NCI-H1436 (cell line): ENCODE measurements at regions not wholly inside any gene's neighbourhood (a gene's known extent, or its start where the extent isn't known, plus 50 kb on each side); places are given as distances from the start of the nearest gene placed in this dataset.

Source experiments
- DNase-seq: peaks from one replicate; lab custom pipeline; 2025; lab: John Stamatoyannopoulos, UW

DNA sequence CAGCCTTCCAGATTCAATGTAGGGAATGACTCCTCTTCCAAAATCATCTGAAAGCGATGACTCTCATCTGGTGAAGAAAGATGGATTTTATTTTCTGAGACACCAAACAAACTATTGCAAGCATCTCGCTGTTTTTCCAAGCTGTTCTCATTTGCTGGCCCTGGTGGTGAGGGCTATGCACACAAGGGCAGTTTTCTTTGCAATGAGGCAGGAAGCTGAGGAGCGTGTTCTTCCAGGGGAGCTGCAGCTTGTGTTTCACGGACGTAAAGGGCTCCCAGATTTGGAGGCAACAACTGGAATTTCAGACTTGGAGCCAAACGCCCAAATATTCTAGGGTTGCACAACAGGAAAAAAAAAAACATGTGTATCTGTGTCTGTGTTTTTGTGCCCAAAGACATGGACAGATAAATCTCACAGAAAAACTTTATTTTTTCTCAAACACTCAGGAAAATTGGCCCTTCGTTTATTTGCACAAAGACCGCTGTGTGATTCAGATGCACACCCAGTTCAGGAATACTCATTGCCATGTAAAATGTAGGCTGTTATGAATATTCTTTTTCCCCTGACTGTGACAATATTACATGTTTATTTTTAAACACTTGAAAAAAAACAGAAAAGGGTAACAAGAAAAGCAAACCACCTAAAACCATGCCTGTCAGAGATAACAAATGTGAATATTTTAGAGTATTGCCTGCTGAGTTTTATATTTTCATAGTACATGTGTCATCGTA, 151.3 kb downstream of the GAS1 start:
- DNase-seq, result no peak

DNA sequence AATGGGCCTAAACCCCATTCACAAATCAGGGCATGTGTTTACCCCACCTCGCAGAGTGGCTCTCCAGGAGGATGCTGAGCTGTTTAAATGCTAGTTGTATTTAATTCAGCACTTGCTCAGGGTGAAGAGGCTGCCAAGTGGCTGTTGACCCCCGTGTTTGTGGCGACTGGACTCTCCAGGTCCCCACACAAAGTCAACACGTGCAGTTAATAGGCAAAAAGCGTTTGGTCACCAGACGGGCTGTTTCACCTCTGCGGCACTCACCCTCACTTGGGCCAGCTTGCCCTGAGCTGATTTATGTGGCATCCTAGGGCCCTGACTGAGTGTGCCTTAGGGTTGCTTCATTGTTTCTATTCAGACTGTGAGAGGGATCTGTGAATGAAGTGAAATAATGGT, 152.3 kb downstream of the GAS1 start:
- no peak for DNase-seq

DNA sequence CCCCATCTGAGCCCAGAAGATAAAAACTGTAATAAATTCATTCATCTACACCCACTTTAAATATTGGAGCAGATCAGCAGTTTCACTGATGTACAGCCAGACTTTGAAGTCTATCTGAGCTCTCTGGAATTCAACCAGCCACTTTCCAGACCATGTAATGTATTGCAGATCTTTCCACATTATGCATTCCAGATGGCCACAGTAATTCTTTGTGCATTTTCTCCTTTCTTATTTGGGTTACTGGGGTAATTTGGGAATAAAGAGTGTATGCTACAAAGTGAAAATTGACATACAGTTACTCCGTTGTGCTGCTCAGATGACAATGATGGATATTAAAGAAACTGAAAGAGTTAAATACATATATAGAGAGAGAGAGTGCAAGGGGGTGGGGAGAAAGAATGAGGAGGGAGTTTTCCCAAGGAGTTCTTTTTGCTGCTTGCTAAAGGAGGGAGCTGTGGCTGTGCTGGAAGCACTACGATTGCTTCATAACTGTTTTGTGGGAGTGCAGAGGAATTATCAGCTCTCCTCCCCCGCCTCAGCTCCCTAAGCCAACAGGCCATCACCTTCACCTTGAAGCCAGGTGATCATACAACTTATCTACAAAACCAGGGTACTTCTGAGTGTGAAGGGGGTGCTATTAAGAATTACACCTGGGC, 152.8 kb downstream of the GAS1 start:
- DNase-seq, result no peak

DNA sequence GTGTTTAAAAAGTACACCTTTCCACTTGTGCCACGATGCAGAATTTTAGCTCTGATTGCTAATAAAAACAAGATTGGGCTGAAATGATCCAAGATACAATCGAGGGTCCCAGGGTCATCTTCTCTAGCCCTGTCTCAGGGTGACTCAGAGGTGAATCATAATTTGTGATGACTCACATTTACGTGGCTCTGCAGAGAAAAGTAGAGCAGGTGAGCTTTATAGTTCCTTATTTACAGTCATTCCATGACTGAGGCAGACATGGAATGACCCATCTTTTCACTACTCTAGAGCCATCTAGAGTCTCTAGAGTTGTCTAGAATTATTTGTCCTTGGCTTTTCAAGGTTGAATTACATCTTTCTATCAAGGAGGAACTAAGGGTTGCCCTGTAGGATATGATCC, 155.2 kb downstream of the GAS1 start:
- no peak for DNase-seq

DNA sequence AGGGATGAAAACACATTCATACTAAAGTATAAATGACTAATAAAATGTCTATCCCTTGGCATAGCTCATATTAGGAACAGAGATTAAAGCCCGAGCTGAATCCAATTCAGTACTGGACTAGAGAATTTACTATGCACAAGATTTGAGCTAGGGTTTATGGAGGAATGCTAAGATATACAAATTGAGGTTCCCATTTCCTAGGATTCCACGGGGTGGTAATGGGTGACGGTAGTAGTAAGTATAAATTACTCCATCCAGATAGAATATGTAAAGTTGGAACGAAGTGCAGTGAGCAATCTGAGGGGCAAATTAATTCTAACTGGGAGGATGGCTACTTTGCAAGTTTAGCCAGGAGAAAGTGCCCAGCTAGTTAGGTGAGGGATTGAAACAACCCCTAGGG, 156.5 kb downstream of the GAS1 start:
- DNase-seq, result no peak

DNA sequence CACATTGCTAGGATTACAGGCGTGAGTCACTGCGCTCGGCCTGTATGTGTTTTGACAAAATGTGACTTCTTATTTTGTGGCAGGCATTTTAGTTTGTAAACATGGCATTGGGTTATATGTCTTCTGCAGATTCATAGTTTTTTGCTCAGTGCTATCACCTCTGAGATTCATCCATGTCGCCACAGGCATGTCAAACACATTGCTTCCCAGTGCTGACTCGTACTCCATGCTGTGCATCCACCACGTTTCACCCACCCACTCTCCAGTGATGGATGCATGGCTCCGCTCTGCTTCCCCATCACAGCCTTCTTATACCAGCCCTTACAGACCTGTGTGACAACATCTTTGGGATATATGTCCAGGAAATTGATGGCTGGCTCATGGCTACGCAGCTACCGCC, 158.8 kb downstream of the GAS1 start:
- DNase-seq, result no peak

DNA sequence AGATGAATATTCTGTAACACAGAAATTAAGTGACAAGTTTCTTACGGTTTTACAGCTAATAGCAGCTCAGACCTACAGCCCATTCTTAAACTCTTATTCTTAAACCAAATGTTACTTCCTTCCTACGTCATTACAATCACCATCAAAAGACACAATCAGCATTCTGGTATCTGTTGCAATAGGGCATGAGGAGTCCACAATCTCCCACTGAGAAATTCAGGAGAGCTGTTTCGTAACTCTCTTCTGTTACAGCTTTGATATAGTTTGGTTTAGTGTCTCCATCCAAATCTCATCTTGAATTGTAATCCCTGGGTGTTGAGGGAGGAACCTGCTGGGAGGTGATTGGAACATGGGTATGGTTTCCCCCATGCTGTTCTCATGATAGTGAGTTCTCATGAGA, 163.4 kb downstream of the GAS1 start:
- no peak for DNase-seq

DNA sequence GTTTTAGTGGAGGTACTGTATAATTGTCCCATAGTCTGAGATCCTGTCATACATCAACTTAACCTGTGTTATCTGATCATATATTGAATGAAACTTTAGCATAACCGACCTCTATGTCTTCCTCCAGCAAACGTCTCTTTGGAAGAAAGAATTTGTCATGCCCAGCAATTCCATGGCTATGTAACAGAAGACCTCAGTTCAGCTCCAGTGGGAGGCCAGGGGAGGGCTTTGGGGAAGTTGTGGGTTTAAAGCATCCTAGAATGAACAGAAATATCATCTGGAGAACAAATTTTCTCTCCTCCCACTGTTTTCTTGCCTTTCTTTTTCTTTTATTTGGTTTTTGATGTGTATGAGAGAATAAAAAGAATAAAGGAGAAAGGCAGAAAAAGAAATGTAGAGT, 164.5 kb downstream of the GAS1 start:
- no peak for DNase-seq

DNA sequence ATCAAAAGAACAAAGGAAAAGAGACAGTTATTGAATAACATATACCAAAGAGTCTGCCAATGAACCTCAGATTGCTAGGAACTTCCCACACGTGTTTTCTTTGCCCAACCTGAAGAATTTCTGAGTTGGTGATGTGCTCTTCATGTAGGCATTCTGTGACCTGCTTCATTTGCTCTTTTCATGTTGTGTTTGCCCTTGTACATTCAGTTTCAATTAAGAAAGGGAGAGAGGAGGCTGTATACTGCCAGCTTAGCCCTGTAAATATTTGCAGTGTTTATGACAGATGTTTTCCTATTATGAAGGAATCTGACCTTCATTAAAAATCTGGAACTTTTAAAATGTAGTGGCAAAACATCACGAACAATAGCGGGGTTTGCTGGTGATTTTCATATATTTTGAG, 168.5 kb downstream of the GAS1 start:
- no peak for DNase-seq

DNA sequence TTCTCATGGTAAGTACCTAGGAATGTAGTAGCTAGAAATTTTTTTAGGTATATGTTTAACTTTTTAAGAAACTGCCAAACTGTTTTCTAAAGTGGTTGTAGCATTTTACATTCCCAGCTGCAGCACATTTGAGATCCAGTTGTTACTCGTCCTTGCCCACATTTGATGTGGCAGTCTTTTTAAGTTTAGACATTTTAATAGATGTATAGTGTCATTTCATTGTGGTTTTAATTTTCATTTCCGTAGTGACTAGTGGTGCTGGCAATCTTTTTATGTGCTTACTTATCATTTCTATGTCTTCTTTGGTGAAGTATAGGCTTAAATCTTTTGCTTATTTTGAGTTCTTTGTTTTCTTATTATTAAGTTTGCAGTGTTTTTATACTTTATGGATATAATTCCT, 171.6 kb downstream of the GAS1 start:
- DNase-seq, result no peak

DNA sequence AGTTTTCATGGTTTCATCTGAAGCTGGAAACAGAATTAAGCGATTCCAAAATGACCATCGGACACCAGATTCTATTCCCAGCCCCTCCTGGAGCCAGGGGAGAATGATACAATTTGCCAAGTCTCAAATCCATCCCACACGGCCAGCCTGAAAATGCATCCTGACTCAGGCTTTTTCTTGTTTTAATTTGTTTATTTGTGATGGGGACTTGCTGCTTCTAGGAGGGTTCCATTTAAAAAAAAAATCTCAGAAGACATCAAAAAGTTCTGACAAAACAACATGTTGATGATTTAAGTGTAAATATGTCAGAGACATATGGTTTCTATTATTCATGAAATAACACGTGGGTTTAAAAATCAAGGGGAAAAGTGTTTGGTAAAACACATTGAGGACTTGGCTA, 173.2 kb downstream of the GAS1 start:
- no peak for DNase-seq

DNA sequence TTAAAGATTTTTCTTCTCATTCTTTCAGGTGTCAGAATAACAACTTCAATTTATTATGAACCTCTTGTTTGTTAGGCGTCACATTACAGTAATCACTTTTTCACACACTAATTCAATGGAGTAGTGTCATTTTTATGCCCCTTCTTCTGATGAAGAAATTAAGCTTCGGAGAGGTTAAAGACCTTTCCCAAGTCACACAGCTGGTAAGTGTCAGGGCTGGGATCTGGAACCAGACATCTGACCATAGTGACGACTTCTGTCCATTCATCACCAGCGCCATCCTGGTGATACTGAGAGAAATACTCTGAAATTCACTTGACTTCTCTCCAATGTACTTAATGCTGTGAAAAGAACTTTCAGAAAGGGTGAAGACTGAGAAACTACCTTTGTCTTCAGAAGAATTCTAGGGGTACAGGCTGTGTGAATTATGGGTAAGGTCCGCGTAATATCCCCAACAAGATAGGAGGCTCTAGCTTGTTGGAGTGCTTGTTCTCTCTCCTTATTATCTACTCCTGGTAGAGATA, 173.8 kb downstream of the GAS1 start:
- DNase-seq, result no peak

DNA sequence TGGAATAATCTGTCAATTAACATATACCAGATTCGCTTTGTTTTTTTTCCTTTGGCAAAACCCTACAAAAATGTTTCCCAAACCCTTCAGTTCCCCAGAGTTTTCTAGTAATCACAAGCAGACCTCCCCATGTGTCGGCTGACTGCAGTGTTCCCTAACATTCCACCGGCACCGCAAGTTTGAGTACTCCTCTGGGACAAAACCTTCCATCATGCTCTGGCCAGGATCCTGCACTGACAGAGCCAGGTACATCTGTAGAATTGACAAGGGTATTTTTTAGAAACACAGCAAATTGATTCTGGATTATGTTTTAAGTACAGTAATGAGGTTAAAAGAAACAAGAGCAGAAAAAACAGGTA, 174.7 kb downstream of the GAS1 start:
- DNase-seq, result no peak

DNA sequence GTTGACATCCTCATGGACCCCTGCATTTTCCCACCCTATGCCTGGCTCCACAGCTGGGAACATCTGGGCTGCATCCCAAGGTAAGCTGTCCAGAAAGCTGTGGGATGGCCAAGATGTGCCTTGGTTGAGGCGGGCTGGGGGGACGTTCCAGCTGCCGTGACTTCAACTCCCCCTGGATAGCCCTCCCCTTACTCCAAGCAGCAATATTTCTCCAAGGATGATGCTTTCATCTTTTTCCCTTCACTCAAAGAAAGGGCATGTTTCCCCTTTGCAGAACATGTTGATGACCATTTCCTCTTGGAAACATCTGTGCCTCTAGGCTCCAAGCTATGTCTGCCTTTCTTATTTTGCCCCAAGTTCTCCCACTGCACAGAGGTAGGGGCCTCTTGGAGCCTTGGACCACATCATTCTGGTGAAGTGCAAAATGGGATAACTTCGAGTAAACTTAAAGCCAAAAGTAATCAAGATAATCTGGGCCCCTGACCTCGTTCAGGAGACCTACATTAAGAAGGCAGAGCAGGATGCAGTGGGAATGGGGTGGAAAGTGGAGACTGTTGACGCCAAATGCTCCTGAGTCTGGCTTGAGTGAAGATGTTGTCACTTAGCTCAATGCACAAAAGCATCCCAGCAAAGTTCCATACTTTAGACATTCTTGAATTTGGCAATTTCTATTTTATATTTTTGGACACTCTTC, 175.2 kb downstream of the GAS1 start:
- no peak for DNase-seq

DNA sequence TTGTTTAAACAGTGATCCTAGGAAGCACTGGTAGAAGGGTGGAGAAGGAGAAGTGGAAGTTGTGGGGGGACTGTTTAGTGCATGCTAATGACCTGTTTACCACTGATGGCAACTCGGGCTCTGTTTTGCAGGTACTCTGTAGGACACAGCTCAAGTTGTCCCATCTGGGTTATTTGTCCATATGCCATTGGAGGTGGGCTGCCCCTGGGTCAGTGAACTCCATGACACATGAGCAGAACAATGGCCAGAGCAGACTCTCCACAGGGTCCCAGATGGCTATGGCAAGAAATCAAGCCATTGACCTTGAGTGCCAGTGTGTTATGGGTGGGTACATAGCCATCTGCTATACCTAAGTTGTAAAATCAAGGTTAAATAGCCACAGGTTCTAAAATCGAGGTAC, 175.9 kb downstream of the GAS1 start:
- no peak for DNase-seq

DNA sequence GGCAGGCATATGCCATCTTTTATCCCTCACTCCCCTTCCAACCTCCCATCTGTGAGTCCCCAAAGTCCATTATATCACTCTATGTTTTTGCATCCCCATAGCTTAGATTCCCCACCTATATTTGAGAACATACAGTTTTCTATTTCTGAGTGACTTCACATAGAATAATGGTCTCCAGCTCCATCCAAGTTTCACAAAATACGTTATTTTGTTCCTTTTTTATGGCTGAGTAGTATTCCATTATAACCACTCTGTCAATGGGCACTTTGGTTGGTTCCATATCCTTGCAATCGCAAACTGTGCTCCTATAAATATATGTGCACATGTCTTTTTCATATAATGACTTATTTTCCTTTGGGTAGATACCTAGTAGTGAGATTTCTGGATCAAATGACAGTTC, 178.6 kb downstream of the GAS1 start:
- DNase-seq, result no peak

DNA sequence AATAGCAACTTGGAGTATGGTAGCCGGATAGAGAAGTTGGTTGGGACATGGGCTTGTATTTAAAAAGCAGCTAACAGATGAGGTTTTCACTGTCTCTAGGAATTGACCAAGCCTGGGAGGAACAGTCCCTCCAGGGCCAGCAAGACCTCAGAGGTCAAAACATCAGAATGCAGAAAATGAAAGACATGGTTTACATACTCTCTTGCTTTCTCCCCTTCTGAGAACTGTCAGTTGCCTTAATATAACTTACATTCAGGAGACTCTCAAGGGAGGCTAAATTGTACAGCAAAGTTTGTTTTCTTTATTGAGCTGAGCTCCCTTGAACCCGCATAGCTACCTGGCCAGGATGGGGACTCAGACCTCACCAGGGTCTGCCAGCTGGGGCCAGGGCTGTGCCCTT, 179.3 kb downstream of the GAS1 start:
- DNase-seq, result no peak

DNA sequence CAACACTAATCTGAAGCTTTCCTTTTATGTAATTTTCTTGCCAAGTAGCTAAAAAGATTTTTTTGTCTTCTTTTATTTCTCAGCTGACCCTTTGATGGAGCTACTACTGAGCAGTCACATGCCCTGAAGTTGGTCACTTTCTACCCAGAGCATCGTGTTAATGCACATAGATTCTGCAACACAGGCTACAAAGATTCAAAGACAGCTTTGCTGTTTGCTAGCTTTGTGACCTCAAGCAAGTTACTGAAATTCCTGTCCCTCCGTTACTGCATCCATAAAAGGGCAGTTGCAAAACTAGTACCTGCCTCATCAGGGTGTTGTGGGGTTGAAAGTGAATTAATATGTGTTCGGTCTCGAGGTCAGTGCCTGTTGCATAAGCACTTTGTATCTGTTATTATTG, 179.9 kb downstream of the GAS1 start:
- DNase-seq, result no peak

DNA sequence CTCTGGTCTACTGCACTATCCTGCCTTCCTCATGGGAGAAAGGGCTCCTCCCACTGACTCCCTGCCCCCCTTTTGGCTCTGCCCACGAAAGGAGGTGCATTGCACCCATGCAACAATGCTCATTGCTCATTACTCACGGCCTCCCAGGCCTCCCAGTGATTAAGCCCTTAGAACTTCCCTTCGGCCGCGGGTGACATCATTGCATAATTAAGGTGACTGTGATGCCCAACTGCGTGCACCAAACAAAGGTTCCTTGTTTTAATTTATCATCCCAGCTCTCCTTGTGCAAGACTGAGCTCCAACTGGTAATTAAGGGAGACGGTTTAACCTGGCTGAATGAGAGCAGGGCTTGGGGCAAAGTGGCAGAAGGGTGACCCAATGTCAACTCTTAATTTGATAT, 180.4 kb downstream of the GAS1 start:
- DNase-seq, result no peak

DNA sequence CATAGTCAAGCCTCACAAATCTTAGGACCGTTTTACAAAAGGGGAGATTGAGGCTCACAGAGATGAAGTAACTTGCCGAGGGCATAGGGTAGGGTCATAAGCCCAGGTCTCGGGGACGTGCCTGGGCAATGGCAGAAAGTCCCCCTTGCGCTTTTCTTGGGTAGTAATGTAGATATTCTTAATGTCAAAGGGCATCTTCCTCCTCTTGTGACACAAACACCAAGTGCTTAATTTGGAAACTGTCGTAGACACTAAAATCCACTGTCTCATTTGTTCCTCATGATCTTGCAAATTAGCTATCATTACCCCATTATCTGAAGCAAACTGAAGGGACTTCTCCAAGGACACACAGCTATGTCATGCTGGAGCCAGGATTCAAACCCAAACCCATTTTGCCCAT, 180.8 kb downstream of the GAS1 start:
- no peak for DNase-seq

DNA sequence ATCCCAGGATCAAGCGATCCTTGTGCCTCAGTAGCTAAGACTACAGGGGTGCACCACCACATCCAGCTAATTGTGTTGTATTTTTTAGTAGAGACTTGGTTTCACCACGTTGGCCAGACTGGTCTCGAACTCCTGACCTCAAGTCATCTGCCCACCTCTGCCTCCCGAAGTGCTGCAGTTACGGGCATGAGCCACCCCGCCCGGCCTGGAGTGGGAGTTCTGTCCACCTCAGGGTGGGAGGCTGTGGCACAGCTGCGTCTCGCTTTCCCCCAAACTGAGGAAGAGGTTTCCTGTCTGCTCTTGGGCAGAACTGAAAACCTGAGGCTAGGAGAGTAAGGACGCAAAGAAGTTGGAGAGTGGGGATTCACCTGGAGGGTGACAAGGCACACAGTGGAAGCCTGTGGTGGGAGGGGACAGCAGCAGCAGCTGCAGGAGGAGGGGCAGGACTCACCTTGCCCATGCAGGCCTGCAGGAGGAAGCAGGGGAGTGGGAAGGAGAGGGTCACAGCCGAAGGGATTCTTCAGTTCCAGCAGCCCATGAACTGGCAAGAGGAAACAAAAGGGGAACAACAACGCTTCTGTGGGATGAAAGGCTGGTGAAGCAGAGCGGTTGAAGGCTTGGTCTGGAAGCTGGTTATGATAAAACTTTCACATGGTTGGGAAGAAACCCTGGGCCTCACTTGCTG, 181.4 kb downstream of the GAS1 start:
- no peak for DNase-seq

DNA sequence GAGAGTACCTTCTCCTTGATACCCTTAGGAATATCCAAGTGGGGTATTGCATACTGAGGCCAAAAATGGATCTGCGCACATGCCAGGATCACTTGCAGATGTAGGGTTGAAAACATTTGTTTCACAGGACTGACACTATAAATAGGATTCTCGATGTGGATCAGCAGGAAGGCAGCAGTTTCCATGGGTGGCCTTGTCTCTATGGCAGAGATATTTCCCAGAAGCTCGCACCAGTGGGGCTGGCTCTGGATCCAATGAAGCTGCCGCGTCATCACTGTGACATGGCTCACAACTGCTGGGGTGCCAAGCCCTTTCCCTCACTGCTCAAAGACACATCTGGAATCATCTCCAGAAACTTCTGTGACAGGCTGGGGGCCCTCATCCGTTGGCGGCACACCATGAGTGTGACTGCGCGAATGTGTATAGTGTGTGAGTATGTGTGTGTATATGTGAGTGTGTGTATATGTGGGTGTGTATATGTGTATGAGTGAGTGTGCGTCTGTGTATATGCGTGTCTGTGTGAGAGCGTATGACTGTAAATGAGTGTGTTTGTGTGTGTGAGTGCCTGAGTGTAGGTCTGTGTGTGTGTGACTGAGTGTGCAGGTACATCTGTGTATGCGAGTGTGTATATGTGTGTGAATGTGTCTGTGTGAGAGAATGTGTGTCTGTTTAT, 182.5 kb downstream of the GAS1 start:
- DNase-seq, result no peak
